GM23338 (cell line): ENCODE measurements at regions not wholly inside any gene's neighbourhood (a gene's known extent, or its start where the extent isn't known, plus 50 kb on each side); places are given as distances from the start of the nearest gene placed in this dataset.

Source experiments
- CREB1 ChIP-seq: fragments of 250-450 bp; sonication (Bioruptor Pico); IDR thresholded peaks from 2 replicates; pipeline ENCODE4 v1.5.0; 2020; ENCODE audit warnings: low read depth, mild to moderate bottlenecking, moderate library complexity
- EZH2 ChIP-seq: fragments of 200-600 bp; sonication (generic); IDR thresholded peaks from one replicate; pipeline ENCODE4 v1.8.0; 2017; ENCODE audit warnings: antibody characterized with exemption, mild to moderate bottlenecking, low read depth; ENCODE audit not compliant: unreplicated experiment
- EZH2phosphoT487 ChIP-seq: fragments of 200-600 bp; sonication (generic); IDR thresholded peaks from one replicate; pipeline ENCODE4 v1.8.1; 2018; ENCODE audit warnings: antibody characterized with exemption; ENCODE audit not compliant: unreplicated experiment
- JUNB ChIP-seq: IDR thresholded peaks from one replicate; pipeline ENCODE4 v1.6.1; 2016; ENCODE audit warnings: antibody characterized with exemption; ENCODE audit not compliant: unreplicated experiment
- NANOG ChIP-seq: IDR thresholded peaks from 2 replicates; pipeline ENCODE4 v1.6.1; 2016; ENCODE audit warnings: antibody characterized with exemption, borderline replicate concordance
- POLR2AphosphoS5 ChIP-seq: IDR thresholded peaks from 2 replicates; pipeline ENCODE4 v1.6.1; 2016; ENCODE audit warnings: antibody characterized with exemption, low read depth
- REST ChIP-seq: IDR thresholded peaks from one replicate; pipeline ENCODE4 v1.6.1; 2018; ENCODE audit warnings: antibody characterized with exemption; ENCODE audit not compliant: unreplicated experiment
- STAT1 ChIP-seq: IDR thresholded peaks from one replicate; pipeline ENCODE4 v1.6.1; 2016; ENCODE audit warnings: antibody characterized with exemption; ENCODE audit not compliant: unreplicated experiment
- TF ChIP-seq, protein P1 (sequence below), 2 experiments: fragments of 200-600 bp in 1 of 2; sonication (generic) in 1 of 2; conservative IDR thresholded peaks; 2 replicates each; pipeline versions ENCODE4 v1.5.1 to v1.6.1; 2016 to 2017; ENCODE audit warnings: antibody characterized with exemption in 2 of 2, low read depth in 2 of 2, mild to moderate bottlenecking in 2 of 2, moderate library complexity in 1 of 2
- TF ChIP-seq, protein P2 (sequence below): fragments of 250-450 bp; sonication (Bioruptor Pico); IDR thresholded peaks from 2 replicates; pipeline ENCODE4 v1.5.0; 2020; ENCODE audit warnings: mild to moderate bottlenecking, moderate library complexity
- TF ChIP-seq, protein P3 (sequence below): IDR thresholded peaks from 2 replicates; pipeline ENCODE4 v1.6.1; 2016; ENCODE audit warnings: antibody characterized with exemption

DNA sequence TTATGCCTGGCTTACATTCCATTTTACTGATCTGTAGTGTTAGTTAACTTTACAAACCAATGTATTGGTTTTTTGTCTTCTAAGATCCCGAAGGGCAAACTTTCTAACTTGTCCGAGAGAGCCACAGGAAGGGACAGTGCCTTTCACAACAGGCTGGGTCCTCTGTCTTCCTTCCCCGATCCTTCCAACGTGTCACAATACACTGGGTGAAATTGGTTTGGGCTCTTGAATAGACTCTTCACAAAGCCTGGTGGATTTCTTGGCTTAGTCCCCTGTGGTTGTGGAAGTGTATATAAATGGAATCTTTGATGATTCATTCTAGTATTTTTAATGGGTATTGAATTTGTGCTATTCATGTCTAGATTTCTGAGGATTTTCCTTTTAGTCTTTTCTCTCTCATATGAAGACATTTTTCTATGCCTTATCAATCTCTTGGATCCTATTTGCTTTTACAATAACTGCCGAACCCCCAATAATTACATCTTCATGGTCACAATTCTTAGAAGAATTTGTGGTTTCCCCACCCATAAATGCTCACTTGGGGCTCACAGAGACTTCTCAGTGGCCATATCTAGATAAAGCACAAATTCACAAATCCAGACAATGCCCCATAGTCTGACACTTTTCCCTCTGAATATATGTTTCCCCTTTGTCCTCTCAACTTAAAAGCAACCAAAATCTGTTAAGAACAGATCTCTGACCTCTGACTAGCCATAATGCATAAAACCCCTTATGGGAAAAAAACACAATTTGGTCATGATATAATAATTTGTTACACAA lies 107.7 kb downstream of the MTRR start:
- TF ChIP-seq, protein P1, sequence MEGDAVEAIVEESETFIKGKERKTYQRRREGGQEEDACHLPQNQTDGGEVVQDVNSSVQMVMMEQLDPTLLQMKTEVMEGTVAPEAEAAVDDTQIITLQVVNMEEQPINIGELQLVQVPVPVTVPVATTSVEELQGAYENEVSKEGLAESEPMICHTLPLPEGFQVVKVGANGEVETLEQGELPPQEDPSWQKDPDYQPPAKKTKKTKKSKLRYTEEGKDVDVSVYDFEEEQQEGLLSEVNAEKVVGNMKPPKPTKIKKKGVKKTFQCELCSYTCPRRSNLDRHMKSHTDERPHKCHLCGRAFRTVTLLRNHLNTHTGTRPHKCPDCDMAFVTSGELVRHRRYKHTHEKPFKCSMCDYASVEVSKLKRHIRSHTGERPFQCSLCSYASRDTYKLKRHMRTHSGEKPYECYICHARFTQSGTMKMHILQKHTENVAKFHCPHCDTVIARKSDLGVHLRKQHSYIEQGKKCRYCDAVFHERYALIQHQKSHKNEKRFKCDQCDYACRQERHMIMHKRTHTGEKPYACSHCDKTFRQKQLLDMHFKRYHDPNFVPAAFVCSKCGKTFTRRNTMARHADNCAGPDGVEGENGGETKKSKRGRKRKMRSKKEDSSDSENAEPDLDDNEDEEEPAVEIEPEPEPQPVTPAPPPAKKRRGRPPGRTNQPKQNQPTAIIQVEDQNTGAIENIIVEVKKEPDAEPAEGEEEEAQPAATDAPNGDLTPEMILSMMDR (conservative IDR thresholded peaks at IDR 0.05; ENCODE audit: low read depth in 2 of 2) = no peak
- no peak for TF ChIP-seq STAT1
- no peak for TF ChIP-seq EZH2
- TF ChIP-seq JUNB = no peak
- no peak for TF ChIP-seq EZH2phosphoT487
- TF ChIP-seq POLR2AphosphoS5 = no peak
- no peak for TF ChIP-seq REST
- no peak for TF ChIP-seq NANOG
- TF ChIP-seq CREB1 = no peak
- TF ChIP-seq, protein P2, sequence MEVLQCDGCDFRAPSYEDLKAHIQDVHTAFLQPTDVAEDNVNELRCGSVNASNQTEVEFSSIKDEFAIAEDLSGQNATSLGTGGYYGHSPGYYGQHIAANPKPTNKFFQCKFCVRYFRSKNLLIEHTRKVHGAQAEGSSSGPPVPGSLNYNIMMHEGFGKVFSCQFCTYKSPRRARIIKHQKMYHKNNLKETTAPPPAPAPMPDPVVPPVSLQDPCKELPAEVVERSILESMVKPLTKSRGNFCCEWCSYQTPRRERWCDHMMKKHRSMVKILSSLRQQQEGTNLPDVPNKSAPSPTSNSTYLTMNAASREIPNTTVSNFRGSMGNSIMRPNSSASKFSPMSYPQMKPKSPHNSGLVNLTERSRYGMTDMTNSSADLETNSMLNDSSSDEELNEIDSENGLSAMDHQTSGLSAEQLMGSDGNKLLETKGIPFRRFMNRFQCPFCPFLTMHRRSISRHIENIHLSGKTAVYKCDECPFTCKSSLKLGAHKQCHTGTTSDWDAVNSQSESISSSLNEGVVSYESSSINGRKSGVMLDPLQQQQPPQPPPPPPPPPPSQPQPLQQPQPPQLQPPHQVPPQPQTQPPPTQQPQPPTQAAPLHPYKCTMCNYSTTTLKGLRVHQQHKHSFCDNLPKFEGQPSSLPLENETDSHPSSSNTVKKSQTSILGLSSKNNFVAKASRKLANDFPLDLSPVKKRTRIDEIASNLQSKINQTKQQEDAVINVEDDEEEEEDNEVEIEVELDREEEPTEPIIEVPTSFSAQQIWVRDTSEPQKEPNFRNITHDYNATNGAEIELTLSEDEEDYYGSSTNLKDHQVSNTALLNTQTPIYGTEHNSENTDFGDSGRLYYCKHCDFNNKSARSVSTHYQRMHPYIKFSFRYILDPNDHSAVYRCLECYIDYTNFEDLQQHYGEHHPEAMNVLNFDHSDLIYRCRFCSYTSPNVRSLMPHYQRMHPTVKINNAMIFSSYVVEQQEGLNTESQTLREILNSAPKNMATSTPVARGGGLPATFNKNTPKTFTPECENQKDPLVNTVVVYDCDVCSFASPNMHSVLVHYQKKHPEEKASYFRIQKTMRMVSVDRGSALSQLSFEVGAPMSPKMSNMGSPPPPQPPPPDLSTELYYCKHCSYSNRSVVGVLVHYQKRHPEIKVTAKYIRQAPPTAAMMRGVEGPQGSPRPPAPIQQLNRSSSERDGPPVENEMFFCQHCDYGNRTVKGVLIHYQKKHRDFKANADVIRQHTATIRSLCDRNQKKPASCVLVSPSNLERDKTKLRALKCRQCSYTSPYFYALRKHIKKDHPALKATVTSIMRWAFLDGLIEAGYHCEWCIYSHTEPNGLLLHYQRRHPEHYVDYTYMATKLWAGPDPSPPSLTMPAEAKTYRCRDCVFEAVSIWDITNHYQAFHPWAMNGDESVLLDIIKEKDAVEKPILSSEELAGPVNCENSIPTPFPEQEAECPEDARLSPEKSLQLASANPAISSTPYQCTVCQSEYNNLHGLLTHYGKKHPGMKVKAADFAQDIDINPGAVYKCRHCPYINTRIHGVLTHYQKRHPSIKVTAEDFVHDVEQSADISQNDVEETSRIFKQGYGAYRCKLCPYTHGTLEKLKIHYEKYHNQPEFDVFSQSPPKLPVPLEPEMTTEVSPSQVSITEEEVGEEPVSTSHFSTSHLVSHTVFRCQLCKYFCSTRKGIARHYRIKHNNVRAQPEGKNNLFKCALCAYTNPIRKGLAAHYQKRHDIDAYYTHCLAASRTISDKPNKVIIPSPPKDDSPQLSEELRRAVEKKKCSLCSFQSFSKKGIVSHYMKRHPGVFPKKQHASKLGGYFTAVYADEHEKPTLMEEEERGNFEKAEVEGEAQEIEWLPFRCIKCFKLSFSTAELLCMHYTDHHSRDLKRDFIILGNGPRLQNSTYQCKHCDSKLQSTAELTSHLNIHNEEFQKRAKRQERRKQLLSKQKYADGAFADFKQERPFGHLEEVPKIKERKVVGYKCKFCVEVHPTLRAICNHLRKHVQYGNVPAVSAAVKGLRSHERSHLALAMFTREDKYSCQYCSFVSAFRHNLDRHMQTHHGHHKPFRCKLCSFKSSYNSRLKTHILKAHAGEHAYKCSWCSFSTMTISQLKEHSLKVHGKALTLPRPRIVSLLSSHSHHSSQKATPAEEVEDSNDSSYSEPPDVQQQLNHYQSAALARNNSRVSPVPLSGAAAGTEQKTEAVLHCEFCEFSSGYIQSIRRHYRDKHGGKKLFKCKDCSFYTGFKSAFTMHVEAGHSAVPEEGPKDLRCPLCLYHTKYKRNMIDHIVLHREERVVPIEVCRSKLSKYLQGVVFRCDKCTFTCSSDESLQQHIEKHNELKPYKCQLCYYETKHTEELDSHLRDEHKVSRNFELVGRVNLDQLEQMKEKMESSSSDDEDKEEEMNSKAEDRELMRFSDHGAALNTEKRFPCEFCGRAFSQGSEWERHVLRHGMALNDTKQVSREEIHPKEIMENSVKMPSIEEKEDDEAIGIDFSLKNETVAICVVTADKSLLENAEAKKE (CRISPR knock-in tag) = no peak
- TF ChIP-seq, protein P3, sequence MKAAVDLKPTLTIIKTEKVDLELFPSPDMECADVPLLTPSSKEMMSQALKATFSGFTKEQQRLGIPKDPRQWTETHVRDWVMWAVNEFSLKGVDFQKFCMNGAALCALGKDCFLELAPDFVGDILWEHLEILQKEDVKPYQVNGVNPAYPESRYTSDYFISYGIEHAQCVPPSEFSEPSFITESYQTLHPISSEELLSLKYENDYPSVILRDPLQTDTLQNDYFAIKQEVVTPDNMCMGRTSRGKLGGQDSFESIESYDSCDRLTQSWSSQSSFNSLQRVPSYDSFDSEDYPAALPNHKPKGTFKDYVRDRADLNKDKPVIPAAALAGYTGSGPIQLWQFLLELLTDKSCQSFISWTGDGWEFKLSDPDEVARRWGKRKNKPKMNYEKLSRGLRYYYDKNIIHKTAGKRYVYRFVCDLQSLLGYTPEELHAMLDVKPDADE = no peak
